ENCODE measurements at regions not wholly inside any gene's neighbourhood (a gene's known extent, or its start where the extent isn't known, plus 50 kb on each side); places are given as distances from the start of the nearest gene placed in this dataset.

- DNase-seq = no peak
Observed at GRCh38 chr6:16849988-16850680, 88.9 kb upstream of the ATXN1 start.

- DNase-seq = no peak
Observed at GRCh38 chr6:16849280-16849987, 88.2 kb upstream of the ATXN1 start.

GRCh38 chr6:16846399-16846778 lies 85.1 kb upstream of the ATXN1 start:
- no peak for DNase-seq

GRCh38 chr6:16844183-16844582 lies 82.9 kb upstream of the ATXN1 start:
- DNase-seq = no peak

DNA sequence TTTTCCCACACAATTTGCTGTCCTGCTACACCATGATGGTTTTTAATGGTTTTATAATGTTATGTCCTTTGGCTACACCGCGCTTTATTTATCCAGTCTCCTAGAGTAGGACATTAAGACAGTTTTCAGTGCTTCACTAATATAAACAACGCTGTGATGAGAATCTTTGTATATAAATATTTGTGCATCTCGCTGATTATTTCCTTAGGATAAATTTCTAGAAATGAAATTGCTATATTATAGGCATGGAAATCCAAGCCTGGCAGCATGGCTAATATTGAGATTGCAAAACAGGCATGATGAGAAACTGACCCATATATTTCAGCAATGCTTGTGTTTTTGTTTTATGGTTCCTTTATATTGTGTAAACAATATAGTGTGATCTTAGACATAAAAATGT lies 81.4 kb upstream of the ATXN1 start:
- no peak for DNase-seq

DNA sequence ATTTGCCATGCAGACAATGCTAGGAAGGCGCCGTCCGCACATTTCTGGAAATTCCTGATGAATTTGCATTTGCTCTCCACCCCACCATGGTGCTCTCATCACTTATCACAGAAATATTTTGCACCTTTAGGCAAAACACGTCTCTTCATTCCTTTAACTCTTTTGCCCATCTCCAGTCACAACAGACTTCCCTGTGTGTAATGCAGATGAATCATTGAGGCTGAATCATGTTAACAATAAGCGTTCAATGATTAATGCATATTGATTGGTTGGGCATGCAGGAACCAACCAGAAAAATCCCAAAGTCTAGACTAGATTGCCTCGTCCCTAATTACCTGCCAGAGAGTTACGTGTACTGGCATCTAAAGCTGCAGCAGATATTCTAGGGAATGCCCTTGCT lies 80.0 kb upstream of the ATXN1 start:
- DNase-seq = no peak

DNA sequence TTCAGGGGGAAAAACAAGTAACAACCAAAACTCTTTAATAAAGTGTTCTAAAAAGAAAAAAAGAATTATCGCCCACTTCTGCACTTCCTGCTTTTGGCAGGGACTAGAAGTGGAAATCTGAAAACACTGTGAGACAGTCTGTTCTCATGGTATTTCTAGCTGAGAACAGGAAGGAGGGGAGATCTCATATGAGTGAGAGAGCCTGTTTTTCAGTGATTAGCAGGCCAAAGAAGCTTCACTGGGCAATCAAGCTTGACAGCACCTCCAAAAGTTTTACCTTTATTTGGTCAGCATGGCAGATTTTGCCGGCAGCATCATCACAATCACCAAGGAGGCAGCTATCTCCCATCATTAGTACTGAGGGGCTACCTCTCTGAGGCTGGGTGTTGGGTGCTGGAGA lies 79.5 kb upstream of the ATXN1 start:
- DNase-seq = no peak

GRCh38 chr6:16840291-16840690 lies 79.0 kb upstream of the ATXN1 start:
- DNase-seq = no peak

DNA sequence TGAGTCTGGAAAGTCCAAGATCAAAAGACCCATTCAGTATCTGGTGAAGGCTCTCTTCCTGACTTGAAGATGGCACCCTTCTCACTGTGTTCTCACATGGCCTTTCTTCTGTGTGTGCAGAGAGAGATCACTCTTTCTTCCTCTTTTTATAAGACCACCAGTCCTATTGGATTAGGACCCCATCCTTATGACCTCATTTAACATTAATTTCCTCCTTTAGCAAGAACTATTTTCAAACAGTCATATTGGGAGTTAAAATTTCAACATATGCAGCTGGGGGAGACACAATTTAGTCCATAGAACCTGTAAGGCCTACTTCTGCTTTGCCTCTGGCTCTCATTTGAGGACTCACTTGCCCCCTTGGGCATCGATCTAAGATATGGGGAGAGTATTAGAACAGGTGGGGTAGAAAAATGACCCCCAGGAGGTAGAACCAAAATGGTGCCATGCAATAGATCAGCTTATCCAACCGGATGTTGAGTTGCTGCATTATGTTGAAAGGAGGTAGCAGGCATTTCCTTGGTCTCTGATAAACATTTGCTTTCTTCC lies 78.4 kb upstream of the ATXN1 start:
- DNase-seq = no peak

- DNase-seq = no peak
Observed at GRCh38 chr6:16837217-16837972, 76.1 kb upstream of the ATXN1 start.

DNA sequence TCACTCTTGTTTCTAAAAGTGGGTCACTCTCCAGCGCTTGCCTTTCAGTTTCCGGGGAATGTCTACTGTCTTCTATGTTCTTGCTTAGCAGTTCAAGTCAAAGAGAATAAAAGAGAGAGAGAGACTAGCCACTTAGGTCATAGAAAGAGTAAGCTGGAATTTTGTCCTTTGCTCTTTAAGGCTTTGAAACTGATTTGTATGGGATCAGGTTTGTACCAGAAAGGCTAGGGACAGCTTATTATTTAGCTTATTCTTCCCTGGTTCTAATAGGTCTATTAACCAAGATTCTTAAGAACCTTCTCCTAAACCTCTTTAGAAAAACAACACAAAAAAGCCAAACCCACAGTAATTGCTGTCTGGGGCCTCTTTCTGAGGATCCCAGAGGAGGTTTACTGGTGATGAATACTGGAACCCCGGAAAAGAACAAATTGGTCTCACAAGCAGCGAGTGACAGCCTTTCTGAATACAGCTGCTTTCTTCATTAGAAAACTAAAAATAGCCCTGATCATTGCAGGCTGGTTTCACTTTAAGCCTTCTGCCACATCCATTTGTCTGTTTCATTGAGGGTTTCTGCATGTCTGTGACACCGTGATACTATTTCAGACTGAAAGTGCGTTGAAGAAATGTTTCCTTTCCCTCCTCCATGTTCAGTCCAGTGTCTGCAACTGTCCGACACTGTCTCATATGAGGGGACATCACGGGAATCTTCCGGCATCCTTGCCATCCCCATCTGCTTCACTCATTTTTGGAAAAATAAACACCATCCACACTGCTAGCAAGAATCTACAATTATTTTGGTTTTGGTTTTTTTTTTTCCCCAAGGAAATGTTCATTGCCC lies 75.1 kb upstream of the ATXN1 start:
- DNase-seq = no peak

DNA sequence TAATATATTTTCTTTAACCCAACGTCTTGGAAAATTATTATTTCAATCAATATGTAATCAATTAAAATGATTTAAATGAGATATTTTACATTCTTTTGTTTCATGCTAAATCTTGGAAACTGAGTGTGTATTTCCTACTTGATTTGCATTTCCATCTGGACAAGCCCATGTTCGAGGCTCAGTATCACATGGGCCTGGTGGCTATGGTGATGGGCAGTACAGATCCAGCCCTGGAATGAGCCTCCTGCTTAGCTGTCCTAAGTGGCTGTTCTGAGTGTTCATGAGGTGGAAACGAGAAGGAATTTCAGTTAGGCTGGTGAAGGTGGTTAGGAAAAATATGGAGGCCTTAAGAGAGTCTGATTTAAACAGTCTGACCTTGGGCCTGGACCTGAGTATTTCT lies 73.0 kb upstream of the ATXN1 start:
- no peak for DNase-seq

- no peak for DNase-seq
Observed at GRCh38 chr6:16832721-16833120, 71.5 kb upstream of the ATXN1 start.

- no peak for DNase-seq
Observed at GRCh38 chr6:16832043-16832567, 70.8 kb upstream of the ATXN1 start.

DNA sequence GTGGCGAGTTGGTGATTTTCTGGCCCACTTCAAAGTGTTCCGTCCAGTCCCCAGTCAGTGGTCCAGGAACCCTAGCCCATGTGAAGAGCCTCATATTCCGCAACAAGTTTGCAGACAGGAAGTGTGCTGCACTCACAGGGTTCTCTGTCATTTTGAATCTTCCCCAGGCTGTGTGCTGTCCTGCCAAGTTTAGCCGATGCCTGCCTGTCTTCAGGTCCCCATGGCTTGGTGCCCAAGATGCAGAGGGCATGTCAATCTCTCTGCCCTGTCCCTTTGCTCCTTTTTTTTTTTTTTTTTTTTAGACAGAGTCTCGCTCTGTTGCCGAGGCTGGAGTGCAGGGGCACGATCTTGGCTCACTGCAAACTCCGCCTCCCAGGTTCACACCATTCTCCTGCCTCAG lies 69.9 kb upstream of the ATXN1 start:
- DNase-seq = no peak

DNA sequence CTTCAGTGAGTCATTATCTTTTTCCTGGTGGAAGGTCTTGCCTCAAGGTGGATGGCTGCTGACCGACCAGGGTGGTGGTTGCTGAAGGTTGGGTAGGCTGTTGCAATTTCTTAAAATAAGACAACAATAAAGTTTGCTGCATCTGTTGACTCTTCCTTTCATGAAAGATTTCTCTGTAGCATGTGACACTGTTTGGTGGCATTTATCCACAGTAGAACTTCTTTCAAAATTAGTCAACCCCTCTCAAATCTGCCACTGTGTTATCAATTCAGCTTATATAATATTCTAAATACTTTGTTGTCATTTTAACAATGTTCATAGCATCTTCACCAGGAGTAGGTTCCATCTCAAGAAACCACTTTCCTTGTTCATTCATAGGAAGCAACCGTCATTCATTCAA lies 66.8 kb upstream of the ATXN1 start:
- no peak for DNase-seq

- DNase-seq = no peak
Observed at GRCh38 chr6:16827627-16828026, 66.4 kb upstream of the ATXN1 start.

GRCh38 chr6:16825784-16826183 lies 64.5 kb upstream of the ATXN1 start:
- no peak for DNase-seq

DNA sequence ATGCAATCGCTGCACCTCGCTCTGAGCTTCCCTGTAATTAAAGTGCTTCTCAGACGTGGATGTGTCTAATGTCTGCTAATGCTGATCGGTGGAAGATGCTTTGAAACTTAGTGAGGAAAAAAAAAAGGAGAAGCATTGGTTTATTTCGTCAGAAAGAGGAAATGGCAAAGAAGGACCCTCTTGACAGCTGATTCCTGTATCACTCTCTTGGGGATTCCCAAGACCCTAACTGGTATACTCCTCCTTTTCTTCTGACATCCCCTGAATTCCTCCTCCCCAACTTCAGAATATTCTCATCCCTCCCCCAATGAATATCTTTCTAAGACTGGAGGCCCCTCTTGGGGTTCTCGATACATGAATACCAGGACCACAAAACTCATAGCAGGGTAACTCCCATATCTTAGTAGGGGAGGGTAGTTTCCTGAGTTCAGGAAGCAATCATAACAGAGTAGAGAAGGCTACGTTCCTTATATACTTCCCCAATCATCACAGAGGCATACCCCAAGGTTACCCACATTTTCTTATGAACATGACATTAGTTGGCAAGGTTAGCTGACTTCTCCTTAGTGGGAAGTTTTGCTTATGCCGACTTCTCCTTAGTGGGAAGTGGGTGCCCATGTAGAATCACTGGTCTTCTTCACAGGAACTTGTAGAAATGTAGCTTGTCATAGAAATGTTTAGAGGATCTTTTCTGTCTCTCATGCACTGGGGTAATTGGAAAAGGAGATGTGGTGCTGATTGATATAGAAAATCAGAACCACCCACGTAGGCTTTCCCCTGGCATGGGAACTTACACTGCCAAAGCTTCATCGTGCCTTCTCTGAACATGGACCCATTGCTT lies 63.8 kb upstream of the ATXN1 start:
- DNase-seq = no peak

- DNase-seq = no peak
Observed at GRCh38 chr6:16823718-16824352, 62.6 kb upstream of the ATXN1 start.
